K562 (cell line): ENCODE measurements at regions not wholly inside any gene's neighbourhood (a gene's known extent, or its start where the extent isn't known, plus 50 kb on each side); places are given as distances from the start of the nearest gene placed in this dataset.

ENCODE experiments used
- CBX1 ChIP-seq: sonication (generic); IDR thresholded peaks from 2 replicates; pipeline ENCODE4 v1.6.1; 2016; ENCODE audit warnings: antibody characterized with exemption, low read depth, mild to moderate bottlenecking
- COPS2 ChIP-seq: fragments of 450-650 bp; conservative IDR thresholded peaks from 2 replicates; pipeline ENCODE4 v1.6.1; 2016; ENCODE audit warnings: mild to moderate bottlenecking, moderate library complexity
- JUND ChIP-seq, 2 experiments: IDR thresholded peaks; 2 replicates in 1 of 2; 3 replicates in 1 of 2; pipeline ENCODE4 v1.6.1; 2011; ENCODE audit warnings: borderline replicate concordance in 2 of 2, low read depth in 2 of 2, low read length in 2 of 2, improper control_type of control experiment in 1 of 2, missing biosample characterization in 1 of 2, missing genetic modification characterization in 1 of 2, missing genetic modification reagents in 1 of 2
- NEUROD1 ChIP-seq: fragments of 150-350 bp; IDR thresholded peaks from 2 replicates; pipeline ENCODE4 v1.6.1; 2014; ENCODE audit warnings: borderline replicate concordance, low read length, low read depth; ENCODE audit not compliant: partially characterized antibody
- ZNF347 ChIP-seq: fragments of 450-650 bp; formaldehyde crosslinking; IDR thresholded peaks from 2 replicates; pipeline ENCODE4 v1.4.0; 2020; ENCODE audit warnings: low read depth, mild to moderate bottlenecking, moderate library complexity
- ZNF561 ChIP-seq: fragments of 450-650 bp; formaldehyde crosslinking; conservative IDR thresholded peaks from 2 replicates; pipeline ENCODE4 v1.4.0; 2020; ENCODE audit warnings: mild to moderate bottlenecking, moderate library complexity
- TF ChIP-seq, protein P1 (sequence below): fragments of 200-400 bp; formaldehyde crosslinking; IDR thresholded peaks from 2 replicates; pipeline ENCODE4 v1.6.1; 2017; ENCODE audit warnings: mild to moderate bottlenecking, low read depth, low read length, moderate library complexity
- TF ChIP-seq, protein P2 (sequence below), 2 experiments: IDR thresholded peaks; 2 replicates each; pipeline ENCODE4 v1.6.1; 2011; ENCODE audit warnings: borderline replicate concordance in 1 of 2, control low read depth in 1 of 2, low read depth in 1 of 2, low read length in 1 of 2, mild to moderate bottlenecking in 1 of 2, mixed read lengths in 1 of 2, moderate library complexity in 1 of 2; ENCODE audit not compliant: insufficient read depth in 1 of 2, insufficient read length in 1 of 2, poor library complexity in 1 of 2, severe bottlenecking in 1 of 2; ENCODE audit errors: extremely low read depth in 1 of 2
- TF ChIP-seq, protein P3 (sequence below): fragments of 250-450 bp; sonication (Bioruptor Pico); IDR thresholded peaks from 2 replicates; pipeline ENCODE4 v1.8.0; 2021; ENCODE audit warnings: mild to moderate bottlenecking, moderate library complexity

DNA sequence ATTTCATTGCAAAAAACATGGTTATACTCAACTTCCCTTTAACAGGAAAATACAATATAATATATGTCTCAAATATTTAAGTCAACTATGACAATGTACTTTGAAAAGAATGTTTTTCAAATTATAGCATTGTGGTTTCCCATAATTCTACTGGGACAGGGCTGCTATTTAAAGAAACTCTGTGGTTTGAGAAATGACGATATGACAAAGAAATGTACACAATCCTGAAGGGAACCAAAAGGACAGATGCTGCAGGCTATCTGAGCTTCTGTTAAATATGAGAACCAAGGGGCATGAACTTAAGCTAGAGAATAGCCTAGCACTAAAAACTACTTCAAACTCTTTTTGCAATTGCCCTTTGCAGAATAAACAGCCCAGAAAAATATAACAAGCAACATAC, 415.9 kb downstream of the GRB14 start (continued):
- TF ChIP-seq ZNF347 (CRISPR knock-in tag) (no peak), COPS2 (no peak), NEUROD1 (no peak), CBX1 (no peak), JUND (IDR thresholded peaks at IDR 0.05; ENCODE audit: borderline replicate concordance, low read depth, low read length) (no peak), JUND (tag; IDR thresholded peaks at IDR 0.05; ENCODE audit: borderline replicate concordance, low read depth, low read length) (no peak), ZNF561 (CRISPR knock-in tag) (no peak)
- TF ChIP-seq, protein P1, sequence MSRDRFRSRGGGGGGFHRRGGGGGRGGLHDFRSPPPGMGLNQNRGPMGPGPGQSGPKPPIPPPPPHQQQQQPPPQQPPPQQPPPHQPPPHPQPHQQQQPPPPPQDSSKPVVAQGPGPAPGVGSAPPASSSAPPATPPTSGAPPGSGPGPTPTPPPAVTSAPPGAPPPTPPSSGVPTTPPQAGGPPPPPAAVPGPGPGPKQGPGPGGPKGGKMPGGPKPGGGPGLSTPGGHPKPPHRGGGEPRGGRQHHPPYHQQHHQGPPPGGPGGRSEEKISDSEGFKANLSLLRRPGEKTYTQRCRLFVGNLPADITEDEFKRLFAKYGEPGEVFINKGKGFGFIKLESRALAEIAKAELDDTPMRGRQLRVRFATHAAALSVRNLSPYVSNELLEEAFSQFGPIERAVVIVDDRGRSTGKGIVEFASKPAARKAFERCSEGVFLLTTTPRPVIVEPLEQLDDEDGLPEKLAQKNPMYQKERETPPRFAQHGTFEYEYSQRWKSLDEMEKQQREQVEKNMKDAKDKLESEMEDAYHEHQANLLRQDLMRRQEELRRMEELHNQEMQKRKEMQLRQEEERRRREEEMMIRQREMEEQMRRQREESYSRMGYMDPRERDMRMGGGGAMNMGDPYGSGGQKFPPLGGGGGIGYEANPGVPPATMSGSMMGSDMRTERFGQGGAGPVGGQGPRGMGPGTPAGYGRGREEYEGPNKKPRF: no peak
- TF ChIP-seq, protein P2, sequence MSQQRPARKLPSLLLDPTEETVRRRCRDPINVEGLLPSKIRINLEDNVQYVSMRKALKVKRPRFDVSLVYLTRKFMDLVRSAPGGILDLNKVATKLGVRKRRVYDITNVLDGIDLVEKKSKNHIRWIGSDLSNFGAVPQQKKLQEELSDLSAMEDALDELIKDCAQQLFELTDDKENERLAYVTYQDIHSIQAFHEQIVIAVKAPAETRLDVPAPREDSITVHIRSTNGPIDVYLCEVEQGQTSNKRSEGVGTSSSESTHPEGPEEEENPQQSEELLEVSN (IDR thresholded peaks at IDR 0.05; ENCODE audit: borderline replicate concordance in 1 of 2, extremely low read depth in 1 of 2, insufficient read depth in 1 of 2, insufficient read length in 1 of 2, low read depth in 1 of 2, low read length in 1 of 2, poor library complexity in 1 of 2, severe bottlenecking in 1 of 2): no peak
- TF ChIP-seq, protein P3, sequence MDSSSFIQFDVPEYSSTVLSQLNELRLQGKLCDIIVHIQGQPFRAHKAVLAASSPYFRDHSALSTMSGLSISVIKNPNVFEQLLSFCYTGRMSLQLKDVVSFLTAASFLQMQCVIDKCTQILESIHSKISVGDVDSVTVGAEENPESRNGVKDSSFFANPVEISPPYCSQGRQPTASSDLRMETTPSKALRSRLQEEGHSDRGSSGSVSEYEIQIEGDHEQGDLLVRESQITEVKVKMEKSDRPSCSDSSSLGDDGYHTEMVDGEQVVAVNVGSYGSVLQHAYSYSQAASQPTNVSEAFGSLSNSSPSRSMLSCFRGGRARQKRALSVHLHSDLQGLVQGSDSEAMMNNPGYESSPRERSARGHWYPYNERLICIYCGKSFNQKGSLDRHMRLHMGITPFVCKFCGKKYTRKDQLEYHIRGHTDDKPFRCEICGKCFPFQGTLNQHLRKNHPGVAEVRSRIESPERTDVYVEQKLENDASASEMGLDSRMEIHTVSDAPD: no peak
